HG03097 (cell line): ENCODE measurements at regions not wholly inside any gene's neighbourhood (a gene's known extent, or its start where the extent isn't known, plus 50 kb on each side); places are given as distances from the start of the nearest gene placed in this dataset.

Source experiments
- ATAC-seq: cut with Tn5 transposase; IDR thresholded peaks from one replicate; pipeline ENCODE4 v1.9.1; 2021; ENCODE audit not compliant: unreplicated experiment, low FRiP score

GRCh38 chr9:75824816-75825568 lies 65.5 kb upstream of the PCSK5 start:
- ATAC-seq = no peak

GRCh38 chr9:75826314-75826713 lies 64.2 kb upstream of the PCSK5 start:
- no peak for ATAC-seq

- ATAC-seq = no peak
These were observed 60.2 kb upstream of the PCSK5 start for GRCh38 chr9:75830303-75830702.

GRCh38 chr9:75833778-75834177 lies 56.7 kb upstream of the PCSK5 start:
- ATAC-seq = no peak

- no peak for ATAC-seq
These were observed 55.6 kb upstream of the PCSK5 start for GRCh38 chr9:75834878-75835277.
